Smooth muscle cell (in vitro differentiated cells): ENCODE measurements at regions not wholly inside any gene's neighbourhood (a gene's known extent, or its start where the extent isn't known, plus 50 kb on each side); places are given as distances from the start of the nearest gene placed in this dataset.

Experiments
- DNase-seq: peaks from one replicate; lab custom pipeline; 2025; ENCODE audit not compliant: unreplicated experiment; lab: John Stamatoyannopoulos, UW
- H2AFZ ChIP-seq: fragments of 200-600 bp; sonication (generic); 2 replicates; pipeline ENCODE4 v1.6.0; 2016; ENCODE audit warnings: antibody characterized with exemption, low read depth, mild to moderate bottlenecking
- H3F3A ChIP-seq: fragments of 200-600 bp; sonication (generic); 2 replicates; pipeline ENCODE4 v1.6.0; 2017; ENCODE audit warnings: antibody characterized with exemption, low read depth
- H3K27ac ChIP-seq: fragments of 200-600 bp; sonication (generic); 2 replicates; pipeline ENCODE4 v1.5.1; 2016; ENCODE audit warnings: low read depth, mild to moderate bottlenecking
- H3K27me3 ChIP-seq: fragments of 200-600 bp; sonication (generic); 2 replicates; pipeline ENCODE4 v1.6.1; 2016; ENCODE audit warnings: low read depth, mild to moderate bottlenecking
- H3K36me3 ChIP-seq: fragments of 200-600 bp; sonication (generic); 2 replicates; pipeline ENCODE4 v1.5.1; 2016; ENCODE audit warnings: low read depth
- H3K4me1 ChIP-seq: fragments of 200-600 bp; sonication (generic); 2 replicates; pipeline ENCODE4 v1.5.1; 2016; ENCODE audit warnings: low read depth
- H3K4me2 ChIP-seq: fragments of 200-600 bp; sonication (generic); 2 replicates; pipeline ENCODE4 v1.6.0; 2016; ENCODE audit warnings: mild to moderate bottlenecking
- H3K4me3 ChIP-seq: fragments of 200-600 bp; sonication (generic); 2 replicates; pipeline ENCODE4 v1.5.1; 2016; ENCODE audit warnings: mild to moderate bottlenecking
- H3K79me2 ChIP-seq: fragments of 200-600 bp; sonication (generic); 2 replicates; pipeline ENCODE4 v1.6.0; 2016; ENCODE audit warnings: low read depth, mild to moderate bottlenecking
- H3K9ac ChIP-seq: fragments of 200-600 bp; sonication (generic); 2 replicates; pipeline ENCODE4 v1.6.0; 2016; ENCODE audit warnings: low read depth
- H3K9me3 ChIP-seq: fragments of 200-600 bp; sonication (generic); replicated peaks from 2 replicates; pipeline ENCODE4 v1.5.1; 2016; ENCODE audit warnings: low read depth
- H4K20me1 ChIP-seq: fragments of 200-600 bp; sonication (generic); 2 replicates; pipeline ENCODE4 v1.6.0; 2016; ENCODE audit warnings: low read depth
- CTCF ChIP-seq: fragments of 200-600 bp; sonication (generic); IDR thresholded peaks from 2 replicates; pipeline ENCODE4 v1.5.1; 2017; ENCODE audit warnings: borderline replicate concordance, mild to moderate bottlenecking, antibody characterized with exemption; ENCODE audit not compliant: insufficient read depth, poor library complexity, severe bottlenecking
- WGBS: methylation state at CpG from one replicate; pipeline ENCODE4 v1.1.7; 2016; ENCODE audit warnings: low lambda C conversion rate; 5-methylcytosine and 5-hydroxymethylcytosine counted together

GRCh38 chr5:34410411-34411139 is 245.6 kb upstream of the RAI14 start:
- Histone ChIP-seq H3K79me2 (no peaks in the 10 kb centered on the region), H3K4me2 (no peak overlapping the region), H3K9me3 (no peaks in the 10 kb centered on the region), H3K9ac (no peak overlapping the region), H3K27me3 (no peaks in the 10 kb centered on the region), H3K27ac (no peak overlapping the region), H3F3A (no peaks in the 10 kb centered on the region), H3K4me1 (peaks cover 36% of the 10 kb centered on the region), H4K20me1 (no peaks in the 10 kb centered on the region), H3K36me3 (no peaks in the 10 kb centered on the region), H3K4me3 (no peak overlapping the region), H2AFZ (no peak overlapping the region)
- TF ChIP-seq CTCF, result no peak
- DNase-seq, result no peak
- 54% methylated on average over 2 of the region's 2 CpGs for WGBS

- Histone ChIP-seq H3K9ac (no peak overlapping the region), H3K4me2 (peak overlapping the region; percentile 34), H3K27me3 (no peaks in the 10 kb centered on the region), H3F3A (no peaks in the 10 kb centered on the region), H4K20me1 (no peaks in the 10 kb centered on the region), H3K4me3 (no peak overlapping the region), H3K4me1 (peaks cover 36% of the 10 kb centered on the region), H2AFZ (no peak overlapping the region), H3K36me3 (no peaks in the 10 kb centered on the region), H3K79me2 (no peaks in the 10 kb centered on the region), H3K9me3 (no peaks in the 10 kb centered on the region), H3K27ac (no peak overlapping the region)
- DNase-seq, result no peak
- no peak for TF ChIP-seq CTCF
These were observed 244.4 kb upstream of the RAI14 start for GRCh38 chr5:34411470-34412346.

- H3K4me1 ChIP-seq, result peaks cover 36% of the 10 kb centered on the region
- no peaks in the 10 kb centered on the region for H3F3A ChIP-seq
- DNase-seq, result no peak
- H4K20me1 ChIP-seq, result no peaks in the 10 kb centered on the region
- peak overlapping the region; percentile 39 for H3K27ac ChIP-seq
- peak overlapping the region; percentile 3 for H2AFZ ChIP-seq
- TF ChIP-seq CTCF, result no peak
- 35% methylated on average over 2 of the region's 2 CpGs for WGBS
- no peaks in the 10 kb centered on the region for H3K9me3 ChIP-seq
- no peaks in the 10 kb centered on the region for H3K36me3 ChIP-seq
- no peak overlapping the region for H3K4me3 ChIP-seq
- H3K27me3 ChIP-seq, result no peaks in the 10 kb centered on the region
- no peak overlapping the region for H3K9ac ChIP-seq
- H3K79me2 ChIP-seq, result no peaks in the 10 kb centered on the region
- peak overlapping the region; percentile 34 for H3K4me2 ChIP-seq
These were observed 243.4 kb upstream of the RAI14 start for GRCh38 chr5:34412736-34413135.
